ENCODE measurements at regions not wholly inside any gene's neighbourhood (a gene's known extent, or its start where the extent isn't known, plus 50 kb on each side); places are given as distances from the start of the nearest gene placed in this dataset.
"Not testable (repeated sequence)": the region's sequence is repeated elsewhere in the genome, so short reads cannot be mapped to it uniquely, and the experiment has no call there.

DNA sequence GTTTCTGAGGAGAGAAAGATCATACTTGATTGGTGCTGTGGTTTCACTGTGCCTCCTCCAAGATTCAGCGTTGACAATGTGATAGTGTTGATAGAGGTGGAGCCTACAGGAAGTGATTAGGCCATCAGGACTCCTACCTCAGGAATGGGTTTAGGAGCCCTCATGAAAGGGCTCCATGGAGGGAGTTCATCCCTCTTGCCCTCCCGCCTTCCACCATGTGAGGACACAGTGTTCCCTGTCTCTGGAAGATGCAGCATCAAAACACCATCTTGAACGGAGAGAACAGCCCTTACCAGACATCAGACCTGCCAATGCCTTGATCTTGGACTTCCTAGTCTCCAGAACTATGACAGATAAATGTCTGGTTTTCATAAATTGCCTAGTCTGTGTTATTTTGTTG, 156.7 kb downstream of the FOXD4L6 start:
- POLR2A ChIA-PET, result not testable (repeated sequence)

DNA sequence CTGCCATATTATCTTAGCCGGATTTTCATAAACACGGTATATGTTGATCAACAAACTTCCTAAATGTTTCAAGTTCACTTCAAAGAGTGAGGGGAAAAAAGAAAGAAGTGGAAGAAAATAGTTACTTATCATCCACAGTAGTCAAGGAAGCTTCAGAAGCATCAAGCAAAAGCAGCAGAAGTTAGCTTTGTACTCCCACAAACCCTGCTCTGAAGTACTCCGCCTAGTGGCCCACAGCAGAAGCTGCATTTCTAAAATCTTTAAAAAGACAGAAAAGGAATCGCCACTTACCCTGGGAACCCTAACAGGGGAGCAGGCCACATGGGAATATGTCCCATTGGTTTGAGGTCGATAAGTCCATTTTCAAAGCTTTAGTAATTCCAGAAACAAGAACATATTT, 158.1 kb downstream of the FOXD4L6 start:
- intact Hi-C loops (cut with micrococcal nuclease); ATAC-seq; H3K36me3 Mint-ChIP-seq (ENCODE audit: low read depth); CTCF ChIA-PET; H3K27me3 Mint-ChIP-seq; H3K4me3 Mint-ChIP-seq; H3K4me1 Mint-ChIP-seq (ENCODE audit: low read depth); POLR2A ChIA-PET; H3K27ac Mint-ChIP-seq; DNase-seq; H3K9me3 Mint-ChIP-seq: not testable (repeated sequence)
- TF ChIP-seq, protein P1, sequence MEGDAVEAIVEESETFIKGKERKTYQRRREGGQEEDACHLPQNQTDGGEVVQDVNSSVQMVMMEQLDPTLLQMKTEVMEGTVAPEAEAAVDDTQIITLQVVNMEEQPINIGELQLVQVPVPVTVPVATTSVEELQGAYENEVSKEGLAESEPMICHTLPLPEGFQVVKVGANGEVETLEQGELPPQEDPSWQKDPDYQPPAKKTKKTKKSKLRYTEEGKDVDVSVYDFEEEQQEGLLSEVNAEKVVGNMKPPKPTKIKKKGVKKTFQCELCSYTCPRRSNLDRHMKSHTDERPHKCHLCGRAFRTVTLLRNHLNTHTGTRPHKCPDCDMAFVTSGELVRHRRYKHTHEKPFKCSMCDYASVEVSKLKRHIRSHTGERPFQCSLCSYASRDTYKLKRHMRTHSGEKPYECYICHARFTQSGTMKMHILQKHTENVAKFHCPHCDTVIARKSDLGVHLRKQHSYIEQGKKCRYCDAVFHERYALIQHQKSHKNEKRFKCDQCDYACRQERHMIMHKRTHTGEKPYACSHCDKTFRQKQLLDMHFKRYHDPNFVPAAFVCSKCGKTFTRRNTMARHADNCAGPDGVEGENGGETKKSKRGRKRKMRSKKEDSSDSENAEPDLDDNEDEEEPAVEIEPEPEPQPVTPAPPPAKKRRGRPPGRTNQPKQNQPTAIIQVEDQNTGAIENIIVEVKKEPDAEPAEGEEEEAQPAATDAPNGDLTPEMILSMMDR (IDR thresholded peaks at IDR 0.05), result peak; percentile 53

More for the DNA sequence above, 156.7 kb downstream of the FOXD4L6 start:
- H3K36me3 Mint-ChIP-seq (ENCODE audit: low read depth); ATAC-seq; CTCF ChIA-PET; H3K27ac Mint-ChIP-seq; H3K27me3 Mint-ChIP-seq; H3K4me1 Mint-ChIP-seq (ENCODE audit: low read depth); DNase-seq; H3K9me3 Mint-ChIP-seq; intact Hi-C loops (cut with micrococcal nuclease); H3K4me3 Mint-ChIP-seq: not testable (repeated sequence)

DNA sequence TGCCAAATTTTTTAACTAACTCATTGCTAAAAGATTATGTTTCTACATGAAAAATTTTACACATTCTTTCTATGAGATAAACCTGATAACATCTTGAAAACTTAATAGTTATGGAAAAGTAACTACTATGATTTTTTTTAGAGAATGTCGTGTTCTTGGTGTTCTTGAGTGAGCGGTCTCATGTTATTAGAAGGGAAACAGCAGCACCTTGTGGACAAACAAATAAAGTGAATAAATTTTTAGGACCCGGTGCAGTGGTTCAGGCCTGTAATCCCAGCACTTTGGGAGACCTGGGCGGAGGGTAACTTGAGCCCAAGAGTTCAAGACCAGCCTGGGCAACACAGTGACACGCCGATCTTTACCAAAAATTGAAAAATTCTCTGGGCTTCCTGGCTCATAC, 166.0 kb downstream of the FOXD4L6 start:
- H3K9me3 Mint-ChIP-seq; POLR2A ChIA-PET; H3K4me3 Mint-ChIP-seq; H3K27me3 Mint-ChIP-seq; H3K4me1 Mint-ChIP-seq (ENCODE audit: low read depth); H3K27ac Mint-ChIP-seq; DNase-seq; H3K36me3 Mint-ChIP-seq (ENCODE audit: low read depth); intact Hi-C loops (cut with micrococcal nuclease); ATAC-seq; CTCF ChIA-PET: not testable (repeated sequence)

DNA sequence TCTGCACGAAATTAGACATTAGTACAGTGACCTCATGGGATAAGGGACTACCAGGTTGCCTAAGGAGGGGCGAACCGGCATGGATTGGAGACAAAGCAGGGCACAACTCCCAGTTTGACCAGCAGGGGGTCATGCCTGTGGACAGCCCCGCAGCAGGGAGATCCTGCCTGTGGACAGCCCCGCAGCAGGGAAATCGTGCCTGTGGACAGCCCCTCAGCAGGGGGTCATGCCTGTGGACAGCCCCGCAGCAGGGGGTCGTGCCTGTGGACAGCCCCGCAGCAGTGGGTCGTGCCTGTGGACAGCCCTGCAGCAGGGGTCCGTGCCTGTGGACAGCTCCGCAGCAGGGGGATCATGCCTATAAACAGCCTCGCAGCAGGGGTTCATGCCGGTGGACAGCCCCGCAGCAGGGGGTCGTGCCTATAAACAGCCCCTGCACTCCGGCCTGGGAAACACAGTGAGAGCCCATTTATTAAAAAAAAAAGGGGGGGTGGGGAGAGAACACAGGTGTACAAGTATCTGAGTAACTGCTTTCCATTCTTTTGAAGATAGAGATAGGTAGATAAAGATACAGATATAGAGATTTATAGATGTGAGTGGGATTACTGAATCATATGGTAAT, 176.5 kb downstream of the FOXD4L6 start:
- ATAC-seq; DNase-seq; intact Hi-C loops (cut with micrococcal nuclease); H3K4me1 Mint-ChIP-seq (ENCODE audit: low read depth); H3K4me3 Mint-ChIP-seq; POLR2A ChIA-PET; H3K27me3 Mint-ChIP-seq; CTCF ChIA-PET; H3K9me3 Mint-ChIP-seq; H3K27ac Mint-ChIP-seq: not testable (repeated sequence)
- H3K36me3 Mint-ChIP-seq (ENCODE audit: low read depth), result peaks cover 26% of the 10 kb centered on the region

DNA sequence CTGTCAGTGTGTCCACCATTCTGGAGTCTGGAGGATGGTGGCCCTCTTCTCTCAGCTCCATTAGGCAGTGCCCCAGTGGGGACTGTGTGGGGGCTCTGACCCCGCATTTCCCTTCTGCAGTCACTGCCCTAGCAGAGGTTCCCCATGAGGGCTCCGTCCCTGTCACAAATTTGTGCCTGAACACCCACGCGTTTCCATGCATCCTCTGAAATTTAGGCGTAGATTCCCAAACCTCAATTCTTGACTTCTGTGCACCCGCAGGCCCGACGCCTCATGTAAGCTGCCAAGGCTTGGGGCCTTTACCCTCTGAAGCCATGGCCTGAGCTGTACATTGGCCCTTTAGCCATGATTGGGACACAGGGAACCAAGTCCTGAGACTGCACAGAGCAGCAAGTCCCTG, 182.3 kb downstream of the FOXD4L6 start:
- CTCF ChIA-PET; H3K27me3 Mint-ChIP-seq; DNase-seq; H3K27ac Mint-ChIP-seq; H3K9me3 Mint-ChIP-seq; H3K4me1 Mint-ChIP-seq (ENCODE audit: low read depth); POLR2A ChIA-PET; H3K4me3 Mint-ChIP-seq; intact Hi-C loops (cut with micrococcal nuclease); ATAC-seq: not testable (repeated sequence)
- peaks cover 12% of the 10 kb centered on the region for H3K36me3 Mint-ChIP-seq (ENCODE audit: low read depth)

DNA sequence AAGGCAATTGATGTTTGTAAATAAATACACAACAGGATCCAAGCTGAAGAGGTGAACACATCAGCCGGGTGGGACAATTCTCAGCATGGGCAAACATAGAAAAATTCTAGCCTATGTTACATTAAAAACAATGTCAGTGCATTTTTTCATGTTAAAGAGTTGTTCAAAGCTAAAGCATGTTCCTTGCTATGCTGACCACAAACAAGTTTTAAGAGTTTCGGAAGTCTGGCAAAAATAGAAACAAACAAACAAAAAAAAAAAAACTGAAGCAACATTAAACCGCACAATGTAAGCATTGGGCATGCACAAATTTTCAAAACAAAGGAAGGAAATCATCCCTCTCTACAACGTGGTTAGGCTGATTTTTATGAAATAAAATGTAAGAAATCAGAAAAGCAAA, 185.8 kb downstream of the FOXD4L6 start:
- H3K4me1 Mint-ChIP-seq (ENCODE audit: low read depth); intact Hi-C loops (cut with micrococcal nuclease); H3K36me3 Mint-ChIP-seq (ENCODE audit: low read depth); H3K4me3 Mint-ChIP-seq; ATAC-seq; CTCF ChIA-PET; POLR2A ChIA-PET; H3K27me3 Mint-ChIP-seq; H3K27ac Mint-ChIP-seq; DNase-seq: not testable (repeated sequence)
- H3K9me3 Mint-ChIP-seq, result peaks cover 19% of the 10 kb centered on the region

DNA sequence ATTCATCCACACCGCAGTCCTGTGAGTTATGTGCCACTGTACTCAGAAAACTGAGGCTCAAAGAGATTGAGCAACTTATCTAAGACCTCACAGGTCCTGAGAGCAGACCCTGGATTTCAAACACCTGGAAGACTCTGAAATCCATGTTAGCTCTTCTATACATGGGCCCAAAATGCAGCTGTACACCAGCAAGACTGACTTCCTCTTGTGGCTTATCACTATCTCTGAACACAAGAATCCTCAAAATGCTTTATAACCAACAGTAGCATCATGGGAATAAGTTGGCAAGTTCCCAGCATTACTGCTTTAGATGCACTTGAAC, 188.6 kb downstream of the FOXD4L6 start:
- CTCF ChIA-PET; H3K4me1 Mint-ChIP-seq (ENCODE audit: low read depth); H3K27ac Mint-ChIP-seq; H3K4me3 Mint-ChIP-seq; DNase-seq; POLR2A ChIA-PET; intact Hi-C loops (cut with micrococcal nuclease); H3K27me3 Mint-ChIP-seq; ATAC-seq; H3K36me3 Mint-ChIP-seq (ENCODE audit: low read depth): not testable (repeated sequence)
- H3K9me3 Mint-ChIP-seq, result peaks cover 16% of the 10 kb centered on the region

DNA sequence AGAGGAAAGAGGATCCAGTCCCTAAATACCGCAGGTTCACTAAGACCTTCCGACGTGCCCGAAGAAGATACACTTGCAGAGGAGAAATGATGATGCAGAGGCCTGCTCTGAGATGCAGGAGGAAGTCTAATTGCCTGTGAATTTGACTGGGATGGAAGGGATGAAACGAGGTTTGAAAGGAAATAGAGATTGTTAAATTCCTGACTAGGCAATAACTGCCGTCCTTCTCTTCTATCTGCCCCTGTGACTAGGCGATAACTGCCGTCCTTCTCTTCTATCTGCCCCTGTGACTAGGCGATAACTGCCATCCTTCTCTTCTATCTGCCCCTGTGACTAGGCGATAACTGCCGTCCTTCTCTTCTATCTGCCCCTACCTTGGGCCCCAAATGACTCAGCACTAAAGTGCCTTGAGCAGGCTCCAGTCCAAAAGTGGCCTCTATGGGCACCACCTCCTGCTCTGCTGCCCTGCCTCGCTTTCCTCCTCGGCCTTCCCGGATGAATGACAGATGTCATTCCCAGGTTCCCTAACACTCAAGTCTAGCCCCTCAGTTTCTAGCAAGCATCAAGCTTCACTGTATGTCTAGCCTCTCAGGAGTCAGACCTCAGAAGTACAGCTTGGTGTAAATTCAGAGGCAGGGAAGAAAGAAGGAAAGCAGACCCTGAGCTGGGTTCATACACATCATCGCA, 189.1 kb downstream of the FOXD4L6 start:
- intact Hi-C loops (cut with micrococcal nuclease); H3K27me3 Mint-ChIP-seq; H3K4me3 Mint-ChIP-seq; H3K4me1 Mint-ChIP-seq (ENCODE audit: low read depth); H3K36me3 Mint-ChIP-seq (ENCODE audit: low read depth); POLR2A ChIA-PET; ATAC-seq; DNase-seq; CTCF ChIA-PET; H3K27ac Mint-ChIP-seq: not testable (repeated sequence)
- peaks cover 16% of the 10 kb centered on the region for H3K9me3 Mint-ChIP-seq
